Endothelial cell of umbilical vein (primary cell): ENCODE measurements at regions not wholly inside any gene's neighbourhood (a gene's known extent, or its start where the extent isn't known, plus 50 kb on each side); places are given as distances from the start of the nearest gene placed in this dataset.
A peak's percentile ranks its signal among the peaks of the same experiment; 100 is the strongest.

ENCODE experiments used
- BruUV-seq: library from RNA; stranded (reverse); fragments of 400-500 nt; replicated peaks from 2 replicates; lab custom pipeline; 2021; lab: Mats Ljungman, UMichigan
- CTCF ChIA-PET: fragments of 300-600, 350-600 bp; sonication (Branson Sonifier 250); formaldehyde crosslinking; loops from one replicate; lab custom pipeline; 2021; ENCODE audit warnings: antibody characterized with exemption, inconsistent platforms; lab: Charles Lee
- POLR2A ChIA-PET: fragments of 300-600, 350-600 bp; sonication (Branson Sonifier 250); formaldehyde crosslinking; loops from one replicate; lab custom pipeline; 2021; ENCODE audit warnings: antibody characterized with exemption, inconsistent platforms; lab: Charles Lee
- DNase-seq: peaks from one replicate; pipeline ENCODE4 v3.0.0-alpha.2; 2011; ENCODE audit warnings: low read depth, low spot score
- FAIRE-seq: peaks from 2 replicates; lab custom pipeline; 2011; peaks lifted over from hg19 to GRCh38; lab: Jason Lieb, UNC
- H2AFZ ChIP-seq: 2 replicates; pipeline ENCODE4 v1.6.0; 2012; ENCODE audit warnings: low read depth, low read length, control low read depth, inconsistent platforms
- H3K27ac ChIP-seq: 2 replicates; pipeline ENCODE4 v1.5.1; 2011; ENCODE audit warnings: low read depth, mild to moderate bottlenecking, control low read depth, low read length, moderate library complexity; ENCODE audit not compliant: insufficient read depth
- H3K27me3 ChIP-seq, 2 experiments: 2 replicates each; pipeline versions ENCODE4 v1.6.0 to v1.6.1; 2011; ENCODE audit warnings: low read length in 2 of 2, mixed read lengths in 1 of 2; ENCODE audit not compliant: control insufficient read depth in 2 of 2, insufficient read depth in 2 of 2
- H3K36me3 ChIP-seq, 2 experiments: 2 replicates in 1 of 2; 3 replicates in 1 of 2; pipeline ENCODE4 v1.5.1; 2011; ENCODE audit warnings: low read length in 2 of 2, mild to moderate bottlenecking in 1 of 2, moderate library complexity in 1 of 2; ENCODE audit not compliant: control insufficient read depth in 2 of 2, insufficient read depth in 2 of 2; ENCODE audit errors: extremely low read depth in 1 of 2
- H3K4me1 ChIP-seq: 3 replicates; pipeline ENCODE4 v1.5.1; 2011; ENCODE audit warnings: mild to moderate bottlenecking, low read length; ENCODE audit not compliant: control insufficient read depth, insufficient read depth; ENCODE audit errors: extremely low read depth
- H3K4me2 ChIP-seq: 2 replicates; pipeline ENCODE4 v1.6.1; 2011; ENCODE audit warnings: low read length, control low read depth, mixed read lengths; ENCODE audit not compliant: insufficient read depth
- H3K4me3 ChIP-seq, 3 experiments: fragments of 200-600 bp in 1 of 3; sonication (generic), shearing (Covaris generic) in 1 of 3; replicated peaks in 1 of 3; 2 replicates each; pipeline ENCODE4 v1.5.1; 2011 to 2016; ENCODE audit warnings: control low read depth in 3 of 3, low read length in 3 of 3, mild to moderate bottlenecking in 2 of 3, inconsistent platforms in 1 of 3, low read depth in 1 of 3, moderate library complexity in 1 of 3; ENCODE audit not compliant: insufficient read depth in 1 of 3
- H3K79me2 ChIP-seq: 2 replicates; pipeline ENCODE4 v1.6.0; 2012; ENCODE audit warnings: low read length, inconsistent platforms; ENCODE audit not compliant: control insufficient read depth, insufficient read depth
- H3K9ac ChIP-seq: replicated peaks from 2 replicates; pipeline ENCODE3; 2011; ENCODE audit warnings: low read length, control low read depth; ENCODE audit not compliant: insufficient read depth; ENCODE audit errors: extremely low read depth
- H3K9me1 ChIP-seq: replicated peaks from 3 replicates; pipeline ENCODE4 v1.6.0; 2011; ENCODE audit warnings: mild to moderate bottlenecking, low read length; ENCODE audit not compliant: control insufficient read depth, insufficient read depth; ENCODE audit errors: extremely low read depth
- H3K9me3 ChIP-seq: replicated peaks from 2 replicates; pipeline ENCODE4 v1.5.1; 2012; ENCODE audit warnings: low read length, inconsistent platforms; ENCODE audit not compliant: control insufficient read depth, insufficient read depth
- H4K20me1 ChIP-seq: replicated peaks from 2 replicates; pipeline ENCODE3; 2011; ENCODE audit warnings: mild to moderate bottlenecking, low read length; ENCODE audit not compliant: control insufficient read depth, insufficient read depth; ENCODE audit errors: extremely low read depth
- CTCF ChIP-seq, 2 donors: IDR thresholded peaks; 1 replicate in 1 of 2; 2 replicates in 1 of 2; pipeline ENCODE4 v1.5.1; 2011; ENCODE audit warnings: low read length in 2 of 2, mild to moderate bottlenecking in 2 of 2, moderate library complexity in 2 of 2, control low read depth in 1 of 2, inconsistent platforms in 1 of 2, low read depth in 1 of 2; ENCODE audit not compliant: insufficient read depth in 1 of 2; ENCODE audit errors: extremely low read depth in 1 of 2
- EZH2 ChIP-seq: IDR thresholded peaks from 2 replicates; pipeline ENCODE4 v1.6.1; 2012; ENCODE audit warnings: borderline replicate concordance, low read depth, mild to moderate bottlenecking, moderate library complexity, low read length, inconsistent platforms; ENCODE audit not compliant: severe bottlenecking
- FOS ChIP-seq: IDR thresholded peaks from 2 replicates; pipeline ENCODE4 v1.6.1; 2011; ENCODE audit warnings: mild to moderate bottlenecking, low read length, moderate library complexity, borderline replicate concordance; ENCODE audit not compliant: insufficient read depth
- GATA2 ChIP-seq: IDR thresholded peaks from 2 replicates; pipeline ENCODE4 v1.7.0; 2011; ENCODE audit warnings: low read depth, mild to moderate bottlenecking, moderate library complexity, mixed read lengths, low read length; ENCODE audit not compliant: insufficient read length, insufficient read depth
- JUN ChIP-seq: IDR thresholded peaks from 2 replicates; pipeline ENCODE4 v1.6.1; 2011; ENCODE audit warnings: borderline replicate concordance, low read depth; ENCODE audit not compliant: insufficient read length, insufficient read depth
- MAX ChIP-seq: IDR thresholded peaks from 2 replicates; pipeline ENCODE4 v1.6.1; 2011; ENCODE audit not compliant: insufficient read depth, insufficient read length
- MYC ChIP-seq: IDR thresholded peaks from one replicate; pipeline ENCODE4 v1.6.1; 2011; ENCODE audit warnings: mild to moderate bottlenecking, low read depth, low read length
- POLR2A ChIP-seq: IDR thresholded peaks from 2 replicates; pipeline ENCODE4 v1.6.1; 2012; ENCODE audit warnings: low read depth, mild to moderate bottlenecking, control low read depth, low read length
- POLR2AphosphoS5 ChIP-seq: IDR thresholded peaks from 2 replicates; pipeline ENCODE4 v1.6.1; 2012; ENCODE audit warnings: low read depth, mild to moderate bottlenecking, control low read depth, low read length, moderate library complexity; ENCODE audit not compliant: insufficient read depth
- dilution Hi-C: fragments of 300-500 bp; cut with MboI; formaldehyde crosslinking; loops from one replicate; pipeline ENCODE4 v1.15.0; 2019; ENCODE audit warnings: low sequenced_read_pairs; ENCODE audit not compliant: extremely low pct_ligation_motif_present
- intact Hi-C: fragments of 100-400 bp; cut with micrococcal nuclease; formaldehyde crosslinking; loops from one replicate; pipeline ENCODE4 v1.10.0; 2022

- no peaks in the 10 kb centered on the region for H3K9me3 ChIP-seq
- FAIRE-seq: peak; percentile 71
- H3K4me3 ChIP-seq: no peak overlapping the region
- H3K27me3 ChIP-seq: peaks cover 2 to 3% of the 10 kb centered on the region in 2 experiments
- peak; percentile 81 for DNase-seq
- H3K36me3 ChIP-seq: no peaks in the 10 kb centered on the region
- no peak overlapping the region for H2AFZ ChIP-seq
- no peaks in the 10 kb centered on the region for H4K20me1 ChIP-seq
- no peak overlapping the region for H3K4me2 ChIP-seq
- BruUV-seq: no TSS peak
- no peaks in the 10 kb centered on the region for H3K9me1 ChIP-seq
- no peak overlapping the region for H3K27ac ChIP-seq
- no peak overlapping the region for H3K9ac ChIP-seq
- ChIA-PET CTCF (interaction anchor here (1.0 to 1.8 kb wide), 2 partner anchors 1152 kb away, joined by 6 to 9 read pairs; no protein-coding TSS in a partner anchor), POLR2A (no interaction called here)
- TF ChIP-seq FOS: no peak
- peak; percentile 71 to 78 for TF ChIP-seq CTCF (IDR thresholded peaks at IDR 0.05; ENCODE audit: extremely low read depth in 1 of 2, insufficient read depth in 1 of 2, low read depth in 1 of 2, low read length in 2 of 2)
- no peak for TF ChIP-seq POLR2A
- TF ChIP-seq MYC: no peak
- TF ChIP-seq JUN: no peak
- no peak for TF ChIP-seq EZH2
- TF ChIP-seq POLR2AphosphoS5: no peak
- TF ChIP-seq MAX: no peak
- TF ChIP-seq GATA2: no peak
- H3K4me1 ChIP-seq: no peaks in the 10 kb centered on the region
- intact Hi-C loops: loop anchor here (1.0 to 2.0 kb wide), 6 partner anchors 83 to 1152 kb away; partner anchors contain the start of gene ST6GALNAC3
- dilution Hi-C loops: no loop called here
- no peaks in the 10 kb centered on the region for H3K79me2 ChIP-seq
These were observed 59.4 kb upstream of the ASB17 start for GRCh38 chr1:75991497-75992114.
